IPS DF 4.7 (cell line): ENCODE measurements at regions not wholly inside any gene's neighbourhood (a gene's known extent, or its start where the extent isn't known, plus 50 kb on each side); places are given as distances from the start of the nearest gene placed in this dataset.

Experiments used
- DNase-seq: peaks from one replicate; pipeline ENCODE4 v3.0.0-alpha.2; 2013; ENCODE audit warnings: low spot score; ENCODE audit errors: extremely low read depth

DNA sequence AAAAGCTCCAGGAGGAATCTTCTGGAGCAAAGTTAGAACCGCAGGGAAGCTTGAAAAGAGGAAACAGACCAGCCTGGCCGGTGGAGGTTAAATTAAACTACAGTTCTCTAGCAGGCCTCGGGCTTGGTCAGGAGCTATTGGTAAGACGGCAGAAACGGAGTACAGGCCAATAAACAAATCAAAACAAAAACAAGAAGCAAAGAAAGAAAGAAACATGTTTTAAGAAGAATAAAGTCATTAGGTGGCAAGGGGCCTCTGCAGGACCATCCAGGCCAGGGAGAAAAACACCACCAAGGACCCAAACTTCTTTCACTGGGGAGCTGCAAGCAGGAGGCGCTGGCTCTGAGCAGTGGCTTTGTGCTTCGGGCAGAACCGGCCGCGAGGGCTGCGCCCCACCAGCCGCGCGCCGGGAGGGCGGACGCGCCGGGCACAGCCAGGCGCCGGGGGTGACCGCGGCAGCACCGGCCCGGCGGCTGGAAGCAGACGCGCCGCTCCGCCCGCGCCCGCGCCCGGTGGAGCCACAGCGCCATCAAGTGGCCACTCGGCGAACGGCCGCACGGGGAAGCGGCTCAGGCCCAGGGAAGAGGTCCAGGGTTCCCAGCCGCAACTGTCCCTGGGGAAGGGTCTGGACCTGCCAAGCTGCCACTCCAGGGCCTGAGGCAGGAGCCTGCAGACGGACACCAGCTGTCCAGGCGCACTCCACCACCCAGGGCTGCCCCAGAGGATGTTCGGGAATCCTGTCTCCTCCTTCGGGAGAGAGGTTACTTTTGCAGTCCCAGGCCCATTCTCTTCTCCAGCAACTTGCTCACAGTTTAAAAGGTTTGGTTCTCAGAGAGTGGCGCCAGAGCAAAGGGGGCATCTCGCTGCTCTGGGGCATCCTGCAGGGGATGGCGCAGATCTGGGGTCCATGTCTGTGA is 419.4 kb downstream of the SOX9 start:
- DNase-seq = no peak

DNA sequence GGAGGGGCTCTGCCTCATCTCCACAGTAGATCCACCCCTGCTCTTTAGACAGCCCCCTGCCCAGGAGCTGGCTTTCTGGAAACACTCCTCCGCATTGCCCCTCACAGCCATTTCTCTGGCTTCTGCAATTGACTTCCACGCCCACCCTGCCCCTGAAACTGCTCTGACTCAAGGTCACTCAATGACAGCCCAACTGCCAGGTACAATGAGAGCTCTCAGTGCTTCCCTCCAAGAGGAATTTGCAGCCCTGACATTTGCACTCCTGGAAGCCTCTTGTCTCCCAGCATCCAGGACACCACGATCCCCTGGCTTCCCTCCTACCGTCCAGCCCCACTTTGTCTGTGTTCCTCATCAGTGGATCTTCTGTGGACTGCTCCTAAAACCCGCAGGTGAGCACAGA is 421.5 kb downstream of the SOX9 start:
- DNase-seq = no peak

DNA sequence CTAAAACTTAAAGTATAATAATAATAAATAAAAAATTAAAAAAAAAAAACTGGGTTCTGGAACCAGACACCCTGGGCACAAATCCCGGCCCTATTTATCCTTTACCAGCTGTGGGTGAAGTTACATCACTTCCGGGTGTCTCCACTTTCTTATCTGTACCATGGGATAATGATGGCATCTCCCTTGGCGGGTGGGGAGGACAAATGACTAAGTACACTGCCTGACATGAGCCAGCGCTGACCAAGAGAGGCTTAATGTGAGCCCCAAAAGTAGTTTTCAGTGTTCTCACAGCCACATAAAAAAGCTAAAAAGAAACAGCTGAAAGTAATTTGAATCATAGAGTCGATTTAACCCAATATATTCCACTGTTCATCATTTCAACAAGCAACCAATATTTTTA is 424.9 kb downstream of the SOX9 start:
- no peak for DNase-seq

DNA sequence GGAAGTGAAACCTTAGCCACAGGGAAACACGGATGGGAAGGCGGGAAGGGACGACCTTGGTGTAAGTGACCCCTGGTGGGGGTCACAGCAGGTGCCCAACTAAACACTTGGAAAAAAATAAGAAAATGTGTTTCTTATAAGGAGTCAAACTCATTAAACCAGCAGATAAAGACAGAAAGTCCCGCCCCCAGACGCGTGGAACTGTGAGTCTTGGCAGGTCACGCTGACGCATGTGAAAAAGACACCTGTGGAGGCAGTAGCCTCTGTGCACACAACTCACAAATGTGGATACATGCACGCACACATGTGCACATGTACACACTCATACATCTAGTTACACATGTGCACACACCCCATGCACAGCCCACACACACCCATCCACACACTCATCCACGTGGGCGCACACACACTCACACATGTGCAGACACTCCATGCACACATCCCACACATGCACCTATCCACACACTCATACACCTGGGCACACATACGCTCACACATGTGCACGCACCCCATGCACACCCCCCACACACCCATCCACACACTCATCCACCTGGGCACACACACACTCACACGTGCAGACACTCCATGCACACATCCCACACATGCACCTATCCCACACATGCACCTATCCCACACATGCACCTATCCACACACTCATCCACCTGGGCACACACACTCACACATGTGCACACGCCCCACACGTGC is 432.4 kb downstream of the SOX9 start:
- DNase-seq = no peak

DNA sequence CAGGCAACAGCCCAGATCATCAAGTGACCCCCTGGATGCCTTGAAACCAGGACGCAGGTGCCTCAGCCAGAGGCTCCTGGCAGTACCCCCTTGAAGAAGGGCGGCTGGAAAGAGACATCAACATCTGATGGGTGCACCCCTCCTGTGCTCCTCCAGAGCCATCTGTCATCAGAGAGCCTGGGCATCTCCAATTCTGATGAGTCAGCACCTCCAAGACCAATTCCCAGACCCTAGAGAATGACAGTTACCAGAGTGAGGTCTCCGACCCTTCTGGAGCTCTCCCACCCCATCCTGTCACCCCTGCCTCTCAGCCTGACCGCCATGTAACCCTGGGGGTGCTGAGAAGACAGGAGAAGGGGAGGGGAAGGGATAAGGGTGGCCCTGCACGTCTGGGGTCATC is 433.7 kb downstream of the SOX9 start:
- no peak for DNase-seq

DNA sequence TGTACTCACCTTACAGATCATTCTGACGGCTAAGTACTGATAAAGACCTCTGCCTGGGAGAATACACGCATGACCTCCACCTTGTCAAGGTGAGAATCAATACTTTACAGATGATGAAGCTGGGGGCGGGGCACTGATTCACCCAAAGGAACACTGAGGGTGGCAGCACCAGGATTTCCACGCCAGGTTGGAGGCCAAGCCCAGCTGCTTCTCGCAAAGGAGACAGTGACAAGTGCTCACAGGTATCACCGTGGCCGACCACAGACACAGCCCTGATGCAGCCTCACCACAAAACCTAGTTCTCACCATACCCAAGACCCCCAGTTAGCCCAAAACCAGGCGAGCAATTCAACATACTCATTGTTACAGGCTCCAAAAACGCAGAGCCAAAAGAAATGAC is 434.2 kb downstream of the SOX9 start:
- no peak for DNase-seq

DNA sequence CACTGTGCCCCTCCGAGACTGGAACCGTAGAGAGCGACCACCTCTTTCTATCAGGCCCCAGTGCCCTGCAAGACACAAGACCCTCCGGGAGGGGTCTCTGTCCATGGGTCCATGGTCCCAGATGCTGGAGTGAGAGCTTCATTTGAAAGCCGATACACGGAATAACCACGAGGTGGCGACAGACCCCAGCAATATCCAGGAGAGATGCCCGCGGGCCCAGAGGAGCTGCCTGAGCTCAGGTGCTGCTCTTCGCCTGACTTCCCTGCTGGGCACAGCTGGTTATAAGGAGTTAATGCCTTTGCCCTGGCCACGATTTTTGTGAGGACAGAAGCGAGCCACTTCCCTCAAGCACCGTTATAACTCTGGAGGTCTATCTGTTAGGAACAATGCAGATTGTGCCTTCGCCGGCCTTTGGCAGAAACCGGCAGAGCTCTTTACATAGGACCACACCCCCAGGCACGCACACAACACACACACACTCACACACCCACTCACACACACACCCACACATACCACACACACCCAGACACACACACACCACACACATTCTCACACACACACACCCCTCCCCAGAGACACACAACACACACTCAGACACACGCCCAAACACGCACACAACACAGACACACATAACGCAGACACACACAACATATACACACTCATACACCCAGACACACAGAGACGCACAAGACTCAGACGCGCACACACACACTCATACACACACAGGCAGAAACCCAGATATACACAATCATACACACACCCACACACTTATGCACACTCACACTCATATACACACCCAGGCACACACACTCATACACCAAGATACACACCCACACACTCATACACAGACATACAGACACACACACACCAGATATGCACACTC is 436.4 kb downstream of the SOX9 start:
- DNase-seq = no peak

DNA sequence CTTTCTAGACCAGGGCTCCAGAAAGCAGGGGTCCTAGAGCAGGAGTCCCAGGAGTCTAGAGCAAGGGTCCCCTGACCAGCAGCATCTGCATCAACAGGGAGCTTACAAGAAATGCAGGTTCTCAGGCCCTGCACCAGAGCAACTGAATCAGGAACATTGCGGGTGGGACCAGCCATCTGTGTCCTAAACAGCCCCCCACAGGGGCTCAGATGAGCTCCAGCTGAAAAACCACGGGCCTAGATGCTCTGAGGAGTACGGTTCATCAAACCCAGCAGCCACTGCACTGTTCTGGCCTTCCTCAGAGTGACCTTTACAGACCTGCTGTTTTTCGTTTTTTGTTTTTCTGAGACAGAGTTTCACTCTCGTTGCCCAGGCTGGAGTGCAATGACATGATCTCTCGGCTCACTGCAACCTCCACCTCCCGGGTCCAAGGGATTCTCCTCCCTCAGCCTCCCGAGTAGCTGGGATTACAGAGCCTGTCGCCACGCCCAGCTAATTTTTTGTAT is 438.2 kb downstream of the SOX9 start:
- no peak for DNase-seq

DNA sequence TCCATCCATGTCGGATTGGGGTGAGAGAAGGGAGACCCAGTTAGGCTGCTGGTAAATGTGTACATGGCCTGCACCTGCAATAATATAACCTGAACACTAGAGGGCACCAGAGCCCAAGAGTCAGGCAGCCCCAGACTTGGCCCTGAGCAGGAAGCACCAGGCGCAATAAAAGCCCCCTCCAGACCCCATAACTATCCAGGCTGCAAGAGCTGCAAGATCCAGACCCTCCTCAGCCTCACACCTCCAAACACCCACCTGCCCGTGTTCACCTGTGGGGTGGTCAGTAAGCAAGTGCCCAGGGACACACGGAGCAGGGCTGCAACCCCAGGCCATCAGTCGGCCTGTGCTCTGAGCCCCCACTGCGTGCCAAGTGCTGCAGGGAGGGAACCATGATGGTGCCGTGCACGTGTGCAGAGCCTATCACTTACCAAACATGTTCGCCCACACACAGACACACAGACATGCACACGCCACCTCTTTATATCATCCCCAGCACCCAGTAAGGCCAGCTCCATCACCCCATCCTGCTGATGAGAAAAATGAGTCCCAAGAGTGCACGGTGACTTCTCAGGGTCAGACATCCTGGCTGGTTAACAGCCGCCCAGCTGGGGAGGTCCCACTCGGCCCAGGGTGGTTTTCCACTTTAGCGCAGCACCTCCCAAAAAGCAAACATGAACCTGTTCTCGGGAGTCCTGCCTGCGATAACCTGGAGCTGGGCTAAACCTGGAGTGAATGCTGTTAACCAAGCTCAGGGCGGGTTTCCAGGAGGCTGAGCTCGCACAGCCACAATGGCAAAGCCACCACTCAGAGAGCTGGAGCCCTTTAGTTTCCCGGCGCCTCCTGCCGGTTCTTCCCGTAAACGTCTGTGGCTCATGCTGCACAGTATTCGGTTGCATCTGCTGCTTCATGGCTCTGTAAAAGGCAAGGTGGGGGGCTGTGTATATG is 439.8 kb downstream of the SOX9 start:
- no peak for DNase-seq

DNA sequence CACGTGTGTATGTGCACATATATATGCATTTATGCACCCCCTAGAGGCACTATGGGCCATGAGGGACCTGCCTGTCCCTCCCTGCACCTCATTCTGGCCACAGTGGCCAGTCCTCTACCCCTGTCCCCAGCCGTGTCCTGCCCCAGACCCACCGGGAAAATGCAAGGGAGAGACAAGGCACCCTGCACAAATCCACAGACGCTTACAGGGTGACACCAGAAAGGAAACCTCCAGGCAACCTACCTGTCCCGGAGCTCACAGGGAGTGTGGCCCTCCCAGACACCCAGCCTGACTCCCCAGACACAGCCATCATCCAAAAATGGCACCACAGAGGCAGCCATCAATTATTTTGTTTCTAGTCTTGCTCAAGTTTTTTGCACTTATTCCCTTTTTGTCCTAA is 440.4 kb downstream of the SOX9 start:
- DNase-seq = no peak

DNA sequence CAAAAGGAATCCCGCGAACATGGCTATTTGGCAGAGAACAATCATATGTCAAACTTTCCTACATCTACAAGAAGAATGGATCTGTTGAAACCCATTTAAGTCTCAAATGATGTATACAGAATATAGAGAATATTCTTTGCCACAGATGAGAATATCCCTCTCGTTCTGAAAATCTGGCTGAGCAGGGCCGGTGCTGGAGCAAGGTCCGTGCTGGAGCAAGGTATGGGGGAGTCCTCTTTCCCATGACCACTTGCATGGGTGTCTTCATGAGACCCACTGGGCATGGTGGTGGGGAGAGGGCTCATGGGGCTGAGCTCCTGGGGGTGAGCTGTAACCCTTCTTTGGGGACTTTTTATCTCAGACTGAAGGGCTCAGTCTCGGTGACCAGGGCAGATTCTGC is 440.9 kb downstream of the SOX9 start:
- DNase-seq = no peak

DNA sequence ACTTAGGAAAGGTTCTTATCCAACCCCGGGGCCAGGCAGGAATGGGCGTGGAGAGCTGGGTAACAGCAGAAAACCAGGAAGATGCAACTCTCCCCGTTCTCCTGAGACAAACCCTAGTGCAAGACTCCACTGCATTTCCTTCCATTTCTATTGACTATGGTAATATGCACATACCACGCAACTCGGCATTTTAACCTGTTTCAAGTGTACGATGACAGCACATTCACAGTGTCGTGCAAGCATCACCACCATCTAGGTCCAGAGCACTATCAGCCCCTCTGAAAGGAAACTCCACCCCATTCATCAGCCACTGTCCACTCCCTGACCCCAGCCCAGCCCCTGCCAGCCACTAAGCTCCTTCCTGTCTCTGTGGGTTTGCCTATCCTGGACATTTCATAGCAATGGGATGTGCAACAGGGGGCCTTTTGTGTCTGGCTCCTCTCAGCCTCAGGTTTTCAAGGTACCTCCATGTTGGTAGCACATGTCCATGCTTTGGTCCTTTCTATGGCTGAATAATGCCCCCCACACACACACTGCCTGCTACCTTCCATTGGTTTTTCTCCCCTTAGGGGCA is 441.9 kb downstream of the SOX9 start:
- no peak for DNase-seq

DNA sequence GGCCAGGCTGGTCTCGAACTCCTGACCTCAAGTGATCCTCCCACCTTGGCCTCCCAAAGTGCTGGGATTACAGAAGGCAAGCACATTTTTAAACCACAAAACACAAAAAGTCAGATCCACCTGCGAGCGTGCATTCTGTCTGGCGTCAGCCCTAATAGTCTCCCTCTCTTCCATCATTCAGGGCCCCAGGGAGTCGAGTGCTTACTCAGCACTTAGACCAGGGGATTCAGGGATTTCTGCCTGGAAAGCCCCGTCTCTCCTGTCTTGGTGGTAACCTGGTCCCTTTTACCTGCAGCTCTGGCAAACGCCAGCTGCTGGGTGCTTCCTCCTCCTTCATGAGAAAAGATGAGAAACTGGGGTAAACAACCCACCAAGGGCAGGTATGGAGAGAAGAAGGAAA is 443.1 kb downstream of the SOX9 start:
- DNase-seq = no peak

DNA sequence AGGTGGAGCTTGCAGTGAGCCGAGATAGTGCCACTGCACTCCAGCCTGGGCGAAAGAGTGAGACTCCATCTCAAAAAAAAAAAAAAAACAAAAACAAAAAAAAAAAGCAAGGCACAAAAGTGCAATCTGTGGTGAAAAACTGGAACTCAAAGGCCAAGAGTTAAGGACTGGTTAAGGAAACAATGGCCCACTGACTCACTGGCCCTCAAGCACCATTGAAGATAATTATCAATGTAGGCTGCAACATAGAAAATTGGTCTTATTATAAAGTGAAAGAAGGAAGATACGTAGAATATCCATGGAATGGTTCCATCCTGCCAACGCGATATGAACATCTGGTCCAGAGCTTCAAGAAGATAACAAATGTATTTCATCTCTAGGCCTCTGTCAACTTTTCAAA is 444.2 kb downstream of the SOX9 start:
- DNase-seq = no peak

DNA sequence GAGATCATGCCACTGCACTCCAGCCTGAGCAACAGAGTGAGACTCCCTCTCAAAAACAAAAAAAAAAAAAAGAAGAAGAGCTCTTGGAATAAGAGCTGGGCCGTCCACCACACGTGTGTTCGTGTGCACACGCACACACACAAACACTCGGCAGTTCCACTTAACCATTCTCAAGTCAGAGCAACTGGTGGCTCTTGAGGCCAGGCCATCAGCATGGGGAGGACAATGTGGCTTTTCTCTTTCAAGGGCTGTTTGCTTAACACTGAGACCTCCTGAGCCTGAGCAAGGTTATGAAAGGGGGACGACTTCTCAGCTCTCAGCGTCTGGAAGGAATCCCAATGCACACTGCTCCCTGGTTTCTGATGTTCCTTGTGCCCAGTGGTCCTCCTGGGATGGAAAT is 444.9 kb downstream of the SOX9 start:
- no peak for DNase-seq

DNA sequence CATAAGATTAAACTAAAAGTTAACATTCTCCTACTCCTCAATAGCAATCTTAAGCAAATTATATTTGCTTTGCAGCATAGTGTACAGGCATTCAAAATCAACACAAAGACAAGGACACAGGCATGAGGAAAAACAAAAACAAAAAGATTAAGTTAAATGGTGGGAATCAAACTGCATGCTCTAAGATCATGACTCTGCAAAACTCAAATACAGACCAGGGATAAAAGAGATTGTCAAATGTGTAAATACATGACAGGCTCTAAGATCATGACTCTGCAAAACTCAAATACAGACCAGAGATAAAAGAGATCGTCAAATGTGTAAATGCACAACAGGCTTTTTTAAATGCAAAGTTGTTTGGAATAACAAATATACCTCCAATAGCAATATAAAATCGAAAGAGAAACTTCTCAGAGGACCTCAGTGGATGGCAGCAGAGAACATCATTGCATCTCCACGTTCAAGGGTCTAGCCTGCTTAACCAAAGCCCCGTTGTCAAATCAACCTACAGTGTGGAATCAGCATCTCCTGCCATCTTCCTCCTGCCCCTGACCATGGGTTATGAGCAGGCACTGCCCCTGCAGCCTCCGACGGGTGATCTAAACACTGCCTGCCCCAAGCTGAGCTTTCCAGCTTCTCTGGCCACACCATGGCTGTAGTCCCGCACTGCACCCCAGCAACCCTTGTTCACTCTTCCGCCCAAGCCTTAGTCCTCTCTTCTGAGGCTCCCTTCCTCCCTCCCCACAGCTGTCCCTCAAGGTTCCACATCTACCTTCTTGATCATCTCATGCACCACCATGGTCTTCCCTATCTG is 446.1 kb downstream of the SOX9 start:
- no peak for DNase-seq

DNA sequence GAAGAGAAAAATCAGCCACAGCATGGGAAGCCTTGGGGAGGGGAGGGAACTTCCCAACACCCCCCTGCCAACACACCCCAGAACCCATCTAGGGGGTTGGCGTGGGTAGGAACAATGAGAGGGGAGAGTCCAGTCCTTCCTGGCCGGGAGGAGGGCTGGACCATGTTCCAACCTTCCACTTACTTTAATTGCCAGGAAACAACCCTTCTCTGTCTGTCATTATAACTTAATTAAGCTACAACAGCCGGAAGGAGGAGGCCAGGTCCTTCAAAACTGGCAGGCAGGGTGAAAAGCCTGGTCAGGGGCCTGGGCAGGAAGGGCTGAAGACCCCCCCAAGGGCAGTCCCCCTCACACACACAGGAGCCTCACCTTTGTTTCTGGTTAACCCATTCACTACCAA is 447.0 kb downstream of the SOX9 start:
- DNase-seq = no peak

DNA sequence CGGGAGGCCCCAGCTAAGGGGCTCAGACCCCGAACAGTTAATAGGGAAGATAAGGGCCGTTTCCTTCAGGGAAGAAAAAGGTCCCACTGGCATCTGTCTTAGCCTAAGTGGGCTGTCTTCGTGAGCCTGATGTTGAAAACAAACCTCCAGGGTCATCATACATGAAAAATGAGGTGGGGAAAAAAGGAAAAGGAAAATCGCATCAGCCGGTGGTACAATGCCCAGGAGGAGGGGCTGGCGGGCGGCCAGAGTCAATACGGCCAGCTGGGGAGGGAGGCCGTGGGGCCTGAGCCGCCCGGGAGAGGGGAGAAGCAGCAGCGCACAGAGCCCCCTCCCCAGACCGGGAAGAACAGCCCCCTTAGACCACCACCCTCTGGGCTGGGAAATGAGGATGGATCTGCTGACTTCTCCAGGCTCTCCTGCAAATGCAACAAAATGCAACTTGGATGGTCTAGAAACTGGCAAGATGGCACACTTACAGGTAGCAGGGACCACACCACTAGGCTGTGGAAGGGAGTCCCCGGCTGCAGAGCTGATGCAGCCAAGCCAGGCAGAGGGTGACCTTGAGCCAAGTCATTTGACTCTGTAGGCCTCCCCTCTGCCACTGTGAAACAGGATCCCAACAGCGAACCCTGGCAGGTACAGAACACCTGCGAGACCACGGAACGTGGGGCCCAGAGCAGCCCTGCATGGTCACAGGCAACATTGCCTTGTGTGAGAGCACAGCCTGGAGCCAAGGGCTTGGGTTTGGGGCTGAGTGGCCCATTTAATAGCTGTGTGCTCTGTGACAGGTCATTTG is 448.5 kb downstream of the SOX9 start:
- no peak for DNase-seq
